OCI-LY1 (cell line): ENCODE measurements at regions not wholly inside any gene's neighbourhood (a gene's known extent, or its start where the extent isn't known, plus 50 kb on each side); places are given as distances from the start of the nearest gene placed in this dataset.

Experiments used
- CTCF ChIP-seq: fragments of 200-600 bp; sonication (generic), shearing (Covaris generic); IDR thresholded peaks from 2 replicates; pipeline ENCODE4 v1.5.1; 2017; ENCODE audit warnings: mild to moderate bottlenecking, antibody characterized with exemption, low read length, moderate library complexity, mixed read lengths
- EZH2 ChIP-seq: fragments of 200-600 bp; sonication (generic), shearing (Covaris generic); IDR thresholded peaks from 2 replicates; pipeline ENCODE4 v1.8.0; 2017; ENCODE audit warnings: borderline replicate concordance, mixed run types, mild to moderate bottlenecking, antibody characterized with exemption, low read length, moderate library complexity, mixed read lengths

GRCh38 chr9:717722-718121 lies 123.8 kb upstream of the DMRT1 start:
- TF ChIP-seq CTCF (no peak), EZH2 (no peak)
